Transverse colon (tissue), 4 donors: ENCODE measurements at regions not wholly inside any gene's neighbourhood (a gene's known extent, or its start where the extent isn't known, plus 50 kb on each side); places are given as distances from the start of the nearest gene placed in this dataset.
"Not testable (repeated sequence)": the region's sequence is repeated elsewhere in the genome, so short reads cannot be mapped to it uniquely, and the experiment has no call there.

Source experiments
- DNase-seq: peaks from one replicate; pipeline ENCODE4 v3.0.0-alpha.2; 2019
- H3K27ac ChIP-seq, 4 donors: fragments of 200-600 bp; sonication (generic); 2 replicates each; pipeline ENCODE4 v1.5.1; 2016 to 2018; ENCODE audit warnings: inconsistent platforms in 4 of 4
- H3K27me3 ChIP-seq: fragments of 200-600 bp; sonication (generic); 2 replicates; pipeline ENCODE4 v1.5.1; 2017; ENCODE audit warnings: inconsistent platforms
- H3K36me3 ChIP-seq, 4 donors: fragments of 200-600 bp; sonication (generic); 2 replicates each; pipeline ENCODE4 v1.5.1; 2017 to 2019; ENCODE audit warnings: inconsistent platforms in 4 of 4
- H3K4me1 ChIP-seq, 4 donors: fragments of 200-600 bp; sonication (generic); 2 replicates each; pipeline ENCODE4 v1.5.1; 2017 to 2020; ENCODE audit warnings: inconsistent platforms in 4 of 4
- H3K4me3 ChIP-seq, 4 donors: fragments of 200-600 bp; sonication (generic); 1 replicate in 1 of 4; 2 replicates in 3 of 4; pipeline versions ENCODE4 v1.5.1 to v1.6.1; 2017 to 2019; ENCODE audit warnings: inconsistent platforms in 4 of 4
- H3K9me3 ChIP-seq, 2 donors: fragments of 200-600 bp; sonication (generic); 2 replicates each; pipeline ENCODE4 v1.5.1; 2017 to 2019; ENCODE audit warnings: inconsistent platforms in 2 of 2
- CTCF ChIP-seq, 5 experiments: fragments of 200-600 bp in 3 of 5; fragments of 450-650 bp in 2 of 5; sonication (generic) in 3 of 5; IDR thresholded peaks; 1 replicate in 2 of 5; 2 replicates in 3 of 5; pipeline ENCODE4 v1.5.1; 2016 to 2017; ENCODE audit warnings: antibody characterized with exemption in 5 of 5, inconsistent platforms in 3 of 5, mild to moderate bottlenecking in 2 of 5, moderate library complexity in 1 of 5
- EP300 ChIP-seq: sonication (generic); formaldehyde crosslinking; IDR thresholded peaks from one replicate; pipeline ENCODE4 v1.6.1; 2017; ENCODE audit warnings: antibody characterized with exemption, low read depth
- POLR2A ChIP-seq: fragments of 450-650 bp; IDR thresholded peaks from one replicate; pipeline ENCODE4 v1.6.1; 2016; ENCODE audit warnings: antibody characterized with exemption, mild to moderate bottlenecking, moderate library complexity
- POLR2AphosphoS5 ChIP-seq, 3 donors: sonication (generic); formaldehyde crosslinking; IDR thresholded peaks; one replicate each; pipeline ENCODE4 v1.6.1; 2016; ENCODE audit warnings: antibody characterized with exemption in 3 of 3
- WGBS, 2 donors: methylation state at CpG; one replicate each; pipeline ENCODE4 v1.1.5; 2018; ENCODE audit warnings: low coverage in 1 of 2; 5-methylcytosine and 5-hydroxymethylcytosine counted together
- in situ Hi-C, 4 donors: fragments of 200-750 bp; cut with MboI; loops; one replicate each; pipeline versions ENCODE4 v1.15.0 to v1.15.1; 2017; ENCODE audit warnings: low sequenced_read_pairs in 3 of 4, low pct_ligation_motif_present in 1 of 4, low pct_unique_long_range_greater_than_20kb in 1 of 4
- intact Hi-C: fragments of 100-400 bp; cut with DNase I; formaldehyde crosslinking; loops from one replicate; pipeline ENCODE4 v1.15.1; 2023; ENCODE audit warnings: low total_unique reads

- intact Hi-C loops: no loop called here
- H3K9me3 ChIP-seq: peaks cover 3 to 7% of the 10 kb centered on the region in 2 donors
- H3K4me3 ChIP-seq: no peak overlapping the region
- H3K27me3 ChIP-seq: no peaks in the 10 kb centered on the region
- in situ Hi-C loops: no loop called here
- no peak overlapping the region for H3K27ac ChIP-seq
- no peak for DNase-seq
- H3K4me1 ChIP-seq: no peaks in the 10 kb centered on the region
- no peak for TF ChIP-seq POLR2AphosphoS5 (IDR thresholded peaks at IDR 0.05)
- TF ChIP-seq POLR2A: no peak
- no peak for TF ChIP-seq EP300
- TF ChIP-seq CTCF (IDR thresholded peaks at IDR 0.05): no peak
- WGBS, 2 donors: 11 to 45% methylated on average over 1 to 2 of the region's 2 CpGs
- H3K36me3 ChIP-seq: no peaks in the 10 kb centered on the region
Observed at GRCh38 chr5:162929104-162929503, 508.3 kb upstream of the CCNG1 start.

GRCh38 chr5:162931501-162931900 is 505.9 kb upstream of the CCNG1 start:
- no peak for TF ChIP-seq POLR2AphosphoS5 (IDR thresholded peaks at IDR 0.05)
- Histone ChIP-seq H3K4me3 (no peak overlapping the region), H3K36me3 (no peaks in the 10 kb centered on the region), H3K9me3 (peaks cover 3 to 7% of the 10 kb centered on the region in 2 donors), H3K27ac (no peak overlapping the region), H3K4me1 (no peaks in the 10 kb centered on the region), H3K27me3 (no peaks in the 10 kb centered on the region)
- 88 to 89% methylated on average over 2 of the region's 2 CpGs for WGBS, 2 donors
- intact Hi-C loops: no loop called here
- no peak for DNase-seq
- in situ Hi-C loops: no loop called here

GRCh38 chr5:162939991-162940390 is 497.4 kb upstream of the CCNG1 start:
- no peaks in the 10 kb centered on the region for H3K27me3 ChIP-seq
- no peaks in the 10 kb centered on the region for H3K36me3 ChIP-seq
- in situ Hi-C loops (no loop called here), intact Hi-C loops (no loop called here)
- no peak for DNase-seq
- H3K4me3 ChIP-seq: no peak overlapping the region
- TF ChIP-seq CTCF (IDR thresholded peaks at IDR 0.05) (no peak), EP300 (no peak), POLR2AphosphoS5 (IDR thresholded peaks at IDR 0.05) (no peak), POLR2A (no peak)
- no peaks in the 10 kb centered on the region for H3K4me1 ChIP-seq
- no peaks in the 10 kb centered on the region for H3K9me3 ChIP-seq
- 53 to 66% methylated on average over 4 of the region's 4 CpGs for WGBS, 2 donors
- no peak overlapping the region for H3K27ac ChIP-seq

- H3K27me3 ChIP-seq: no peaks in the 10 kb centered on the region
- no peak overlapping the region for H3K4me3 ChIP-seq
- TF ChIP-seq EP300: no peak
- TF ChIP-seq CTCF (IDR thresholded peaks at IDR 0.05): no peak
- TF ChIP-seq POLR2A: no peak
- no peak for TF ChIP-seq POLR2AphosphoS5 (IDR thresholded peaks at IDR 0.05)
- no peak for DNase-seq
- H3K4me1 ChIP-seq: no peaks in the 10 kb centered on the region
- 53 to 67% methylated on average over 4 of the region's 4 CpGs for WGBS, 2 donors
- in situ Hi-C loops: no loop called here
- intact Hi-C loops: no loop called here
- H3K36me3 ChIP-seq: no peaks in the 10 kb centered on the region
- H3K27ac ChIP-seq: no peak overlapping the region
- H3K9me3 ChIP-seq: no peaks in the 10 kb centered on the region
Observed at GRCh38 chr5:162948677-162949076, 488.7 kb upstream of the CCNG1 start.

- 85% methylated on average over 1 of the region's 1 CpG; no CpG with 5 or more reads in 1 of the 2 donors for WGBS, 2 donors
- no peaks in the 10 kb centered on the region for H3K4me1 ChIP-seq
- H3K9me3 ChIP-seq: no peaks in the 10 kb centered on the region
- H3K27ac ChIP-seq: no peak overlapping the region
- TF ChIP-seq POLR2A: no peak
- no peak overlapping the region for H3K4me3 ChIP-seq
- DNase-seq: no peak
- H3K36me3 ChIP-seq: no peaks in the 10 kb centered on the region
- intact Hi-C loops: no loop called here
- H3K27me3 ChIP-seq: no peaks in the 10 kb centered on the region
- in situ Hi-C loops: no loop called here
Observed at GRCh38 chr5:162956570-162956969, 480.8 kb upstream of the CCNG1 start.

GRCh38 chr5:162964144-162964543 is 473.3 kb upstream of the CCNG1 start:
- H3K4me1 ChIP-seq, DNase-seq, H3K9me3 ChIP-seq, H3K4me3 ChIP-seq, in situ Hi-C loops, intact Hi-C loops, H3K27ac ChIP-seq, H3K36me3 ChIP-seq, H3K27me3 ChIP-seq: not testable (repeated sequence)
- 57% methylated on average over 4 of the region's 4 CpGs; no CpG with 5 or more reads in 1 of the 2 donors for WGBS, 2 donors
